Astrocyte (in vitro differentiated cells and primary cell): ENCODE measurements at regions not wholly inside any gene's neighbourhood (a gene's known extent, or its start where the extent isn't known, plus 50 kb on each side); places are given as distances from the start of the nearest gene placed in this dataset.

Experiments used
- CTCF ChIP-seq: IDR thresholded peaks from 2 replicates; pipeline ENCODE4 v1.5.1; 2011; ENCODE audit warnings: low read depth, mild to moderate bottlenecking, inconsistent platforms, low read length, moderate library complexity; ENCODE audit not compliant: insufficient read depth
- EZH2 ChIP-seq: IDR thresholded peaks from 2 replicates; pipeline ENCODE4 v1.6.1; 2012; ENCODE audit warnings: mild to moderate bottlenecking, low read length, inconsistent platforms; ENCODE audit not compliant: insufficient read depth

- TF ChIP-seq CTCF (no peak), EZH2 (no peak)
Observed at GRCh38 chr17:79248843-79249493, 174.3 kb downstream of the ENGASE start.
